ENCODE measurements at regions not wholly inside any gene's neighbourhood (a gene's known extent, or its start where the extent isn't known, plus 50 kb on each side); places are given as distances from the start of the nearest gene placed in this dataset.

DNA sequence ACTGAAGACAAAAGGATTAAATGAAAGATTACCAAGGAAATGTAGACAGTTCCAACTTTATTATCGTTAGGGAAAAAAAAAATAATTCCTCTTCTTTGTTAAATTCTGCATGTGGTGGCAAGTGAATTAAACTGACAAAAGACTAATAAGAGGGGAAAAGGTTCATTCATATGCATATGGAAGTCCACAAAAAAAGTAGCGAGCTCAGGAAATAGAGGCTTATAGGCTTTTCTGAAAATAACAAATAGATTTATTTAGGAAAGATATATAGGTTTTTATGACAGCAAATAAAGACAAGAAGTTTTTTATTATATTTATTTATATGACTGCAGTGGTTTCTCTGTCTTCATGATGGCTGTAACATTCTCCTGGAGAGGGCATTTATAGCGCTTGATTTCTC lies 246.0 kb downstream of the NAF1 start:
- Histone ChIP-seq H3K27ac (no peak overlapping the region), H3K4me3 (no peak overlapping the region), H3K4me1 (no peaks in the 10 kb centered on the region), H3K27me3 (no peaks in the 10 kb centered on the region), H3K36me3 (no peaks in the 10 kb centered on the region), H3K9me3 (peaks cover 0 to 31% (median 2%) of the 10 kb centered on the region in 11 donors)
- TF ChIP-seq, protein P1, sequence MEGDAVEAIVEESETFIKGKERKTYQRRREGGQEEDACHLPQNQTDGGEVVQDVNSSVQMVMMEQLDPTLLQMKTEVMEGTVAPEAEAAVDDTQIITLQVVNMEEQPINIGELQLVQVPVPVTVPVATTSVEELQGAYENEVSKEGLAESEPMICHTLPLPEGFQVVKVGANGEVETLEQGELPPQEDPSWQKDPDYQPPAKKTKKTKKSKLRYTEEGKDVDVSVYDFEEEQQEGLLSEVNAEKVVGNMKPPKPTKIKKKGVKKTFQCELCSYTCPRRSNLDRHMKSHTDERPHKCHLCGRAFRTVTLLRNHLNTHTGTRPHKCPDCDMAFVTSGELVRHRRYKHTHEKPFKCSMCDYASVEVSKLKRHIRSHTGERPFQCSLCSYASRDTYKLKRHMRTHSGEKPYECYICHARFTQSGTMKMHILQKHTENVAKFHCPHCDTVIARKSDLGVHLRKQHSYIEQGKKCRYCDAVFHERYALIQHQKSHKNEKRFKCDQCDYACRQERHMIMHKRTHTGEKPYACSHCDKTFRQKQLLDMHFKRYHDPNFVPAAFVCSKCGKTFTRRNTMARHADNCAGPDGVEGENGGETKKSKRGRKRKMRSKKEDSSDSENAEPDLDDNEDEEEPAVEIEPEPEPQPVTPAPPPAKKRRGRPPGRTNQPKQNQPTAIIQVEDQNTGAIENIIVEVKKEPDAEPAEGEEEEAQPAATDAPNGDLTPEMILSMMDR (IDR thresholded peaks at IDR 0.05), result no peak
- 71 to 77% methylated on average over 3 of the region's 3 CpGs for WGBS, 2 donors
- DNase-seq (no peak), ATAC-seq (no peak)
- intact Hi-C loops (cut with DNase I), result no loop called here

DNA sequence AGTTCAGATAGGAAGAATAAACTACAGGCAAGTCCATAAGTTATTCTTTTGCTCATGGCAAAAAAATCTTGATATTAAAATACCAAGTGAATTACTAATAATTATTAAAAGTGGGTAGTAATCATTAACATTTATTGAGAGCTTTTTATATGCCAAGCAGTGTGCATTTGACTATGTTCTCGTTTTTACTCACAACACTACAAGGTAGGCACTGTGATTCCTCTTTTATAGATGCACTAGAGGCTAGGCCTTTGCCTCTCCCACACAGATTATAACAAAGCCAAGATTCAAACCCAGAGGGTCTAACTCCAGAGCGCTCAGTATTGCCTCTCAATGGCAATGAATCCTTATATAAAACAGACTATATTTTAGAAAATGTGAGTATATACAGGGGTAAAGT lies 254.2 kb downstream of the NAF1 start:
- ATAC-seq, result no peak
- H3K9me3 ChIP-seq, result peaks cover 0 to 26% (median 2%) of the 10 kb centered on the region in 11 donors
- WGBS, 2 donors, result 80 to 82% methylated on average over 2 of the region's 2 CpGs

DNA sequence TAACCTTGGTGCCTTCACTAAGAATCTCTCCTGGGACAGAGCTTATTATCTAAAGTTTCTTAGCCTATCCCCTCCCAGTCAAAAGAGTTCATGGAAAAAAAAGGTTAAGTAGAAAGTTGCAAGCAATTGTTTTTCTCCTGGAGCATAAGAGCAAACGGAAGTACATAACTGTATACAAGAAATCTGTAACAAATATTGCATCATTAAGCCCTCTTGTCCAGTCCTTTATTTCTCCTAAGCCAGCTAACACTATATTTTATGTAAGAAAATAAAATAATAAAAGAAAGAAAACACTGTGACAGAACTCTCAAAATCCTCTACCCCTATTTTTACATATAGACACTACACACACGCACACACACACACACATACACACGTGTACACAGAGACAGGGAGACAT lies 255.3 kb downstream of the NAF1 start:
- 87 to 91% methylated on average over 3 of the region's 3 CpGs for WGBS, 2 donors
- no peak for ATAC-seq
- DNase-seq, result no peak
- TF ChIP-seq, protein P1 (IDR thresholded peaks at IDR 0.05), result no peak
- intact Hi-C loops (cut with DNase I), result no loop called here
- no peak overlapping the region for H3K27ac ChIP-seq
- no peaks in the 10 kb centered on the region for H3K4me1 ChIP-seq
- H3K4me3 ChIP-seq, result no peak overlapping the region
- H3K36me3 ChIP-seq, result no peaks in the 10 kb centered on the region
- H3K9me3 ChIP-seq, result peaks cover 0 to 24% (median 1%) of the 10 kb centered on the region in 11 donors
- no peaks in the 10 kb centered on the region for H3K27me3 ChIP-seq

More for the DNA sequence above, 254.2 kb downstream of the NAF1 start:
- Histone ChIP-seq H3K4me3 (no peak overlapping the region), H3K4me1 (no peaks in the 10 kb centered on the region), H3K27me3 (no peaks in the 10 kb centered on the region), H3K36me3 (no peaks in the 10 kb centered on the region), H3K27ac (no peak overlapping the region)
- intact Hi-C loops (cut with DNase I), result no loop called here
- TF ChIP-seq, protein P1 (IDR thresholded peaks at IDR 0.05), result no peak
- DNase-seq, result no peak

DNA sequence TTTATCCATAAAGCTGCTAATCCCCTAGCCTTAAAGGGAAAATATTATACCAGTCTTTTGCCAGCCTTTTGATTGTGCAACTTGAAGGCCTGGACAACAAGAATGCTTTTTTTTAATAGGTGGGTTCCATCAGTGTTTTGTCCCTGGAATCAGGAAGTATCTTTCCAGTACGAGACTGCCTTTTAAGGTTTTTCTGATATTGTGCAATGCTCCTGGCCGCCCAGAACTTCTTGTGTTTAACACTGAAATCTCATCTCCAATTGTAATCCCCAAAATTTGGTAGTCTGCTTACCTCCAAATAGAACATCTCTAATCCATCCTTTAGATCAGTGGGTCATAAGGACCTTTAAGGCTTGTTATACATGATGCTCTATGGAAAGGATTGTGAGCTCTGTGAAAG lies 256.7 kb downstream of the NAF1 start:
- DNase-seq, result no peak
- Histone ChIP-seq H3K4me1 (no peaks in the 10 kb centered on the region), H3K4me3 (no peak overlapping the region), H3K9me3 (peaks cover 0 to 21% (median 6%) of the 10 kb centered on the region in 11 donors), H3K27ac (no peak overlapping the region), H3K27me3 (no peaks in the 10 kb centered on the region), H3K36me3 (no peaks in the 10 kb centered on the region)
- no peak for ATAC-seq
- WGBS, 2 donors, result 71 to 84% methylated on average over 2 of the region's 2 CpGs
- TF ChIP-seq, protein P1 (IDR thresholded peaks at IDR 0.05), result no peak
- intact Hi-C loops (cut with DNase I), result no loop called here

Measured in heart right ventricle (tissue), 16 donors.